B cell (primary cell): ENCODE measurements at regions not wholly inside any gene's neighbourhood (a gene's known extent, or its start where the extent isn't known, plus 50 kb on each side); places are given as distances from the start of the nearest gene placed in this dataset.

ENCODE experiments used
- ATAC-seq: fragments of 200-7000 bp; cut with Tn5 transposase; one replicate; pipeline ENCODE4 v1.10.0; 2021; ENCODE audit warnings: low read depth, mild to moderate bottlenecking, moderate number of reproducible peaks, moderate library complexity
- CTCF ChIA-PET: fragments of 350-600 bp; sonication (Branson Sonifier 250); formaldehyde crosslinking; loops from one replicate; lab custom pipeline; 2021; ENCODE audit warnings: antibody characterized with exemption, inconsistent platforms; lab: Charles Lee
- POLR2A ChIA-PET: fragments of 350-600 bp; sonication (Branson Sonifier 250); formaldehyde crosslinking; loops from one replicate; lab custom pipeline; 2021; ENCODE audit warnings: antibody characterized with exemption; lab: Charles Lee
- DNase-seq: peaks from one replicate; pipeline ENCODE4 v3.0.0; 2013
- H2AFZ ChIP-seq: 2 replicates; pipeline ENCODE4 v1.6.1; 2012; ENCODE audit warnings: mild to moderate bottlenecking, low read depth, low read length; ENCODE audit not compliant: insufficient read depth, poor library complexity, severe bottlenecking
- H3K27ac ChIP-seq, 2 donors: 1 replicate in 1 of 2; 2 replicates in 1 of 2; pipeline ENCODE4 v1.5.1; 2012 to 2013; ENCODE audit warnings: low read length in 2 of 2, mild to moderate bottlenecking in 2 of 2, moderate library complexity in 1 of 2
- H3K27me3 ChIP-seq, 4 experiments: fragments of 200-600 bp in 1 of 4; sonication (generic) in 1 of 4; replicated peaks in 1 of 4; 1 replicate in 2 of 4; 2 replicates in 2 of 4; pipeline versions ENCODE4 v1.6.1 to v1.7.0; 2013 to 2016; ENCODE audit warnings: low read length in 3 of 4, mild to moderate bottlenecking in 2 of 4, mixed read lengths in 1 of 4, moderate library complexity in 1 of 4; ENCODE audit not compliant: insufficient read depth in 4 of 4, control insufficient read depth in 3 of 4; ENCODE audit errors: control extremely low read depth in 1 of 4
- H3K36me3 ChIP-seq, 2 experiments: replicated peaks in 1 of 2; 1 replicate in 1 of 2; 2 replicates in 1 of 2; pipeline versions ENCODE4 v1.6.1 to v1.7.1; 2013; ENCODE audit warnings: low read length in 1 of 2; ENCODE audit not compliant: insufficient read depth in 2 of 2, control insufficient read depth in 1 of 2; ENCODE audit errors: control extremely low read depth in 1 of 2, extremely low read depth in 1 of 2
- H3K4me1 ChIP-seq, 2 donors: fragments of 200-600 bp in 1 of 2; sonication (generic) in 1 of 2; 1 replicate in 1 of 2; 2 replicates in 1 of 2; pipeline versions ENCODE4 v1.5.1 to v1.6.1; 2013 to 2017; ENCODE audit warnings: low read length in 2 of 2; ENCODE audit not compliant: control insufficient read depth in 2 of 2, insufficient read depth in 2 of 2
- H3K4me2 ChIP-seq: replicated peaks from 2 replicates; pipeline ENCODE3; 2012; ENCODE audit warnings: mild to moderate bottlenecking, low read depth, low read length; ENCODE audit not compliant: poor library complexity, severe bottlenecking
- H3K4me3 ChIP-seq, 5 experiments: fragments of 200-600 bp in 1 of 5; sonication (generic) in 1 of 5; 1 replicate in 3 of 5; 2 replicates in 2 of 5; pipeline versions ENCODE4 v1.5.1 to v1.7.0; 2011 to 2016; ENCODE audit warnings: low read length in 4 of 5, mild to moderate bottlenecking in 4 of 5, low read depth in 2 of 5, control low read depth in 1 of 5, moderate library complexity in 1 of 5; ENCODE audit not compliant: insufficient read depth in 1 of 5; ENCODE audit errors: control extremely low read depth in 1 of 5, extremely low read depth in 1 of 5
- H3K79me2 ChIP-seq: fragments of 200-600 bp; sonication (generic); one replicate; pipeline ENCODE4 v1.6.0; 2016; ENCODE audit warnings: low read length; ENCODE audit not compliant: control insufficient read depth, insufficient read depth
- H3K9ac ChIP-seq: fragments of 200-600 bp; sonication (generic); 2 replicates; pipeline ENCODE4 v1.6.1; 2017; ENCODE audit warnings: mild to moderate bottlenecking, low read length, moderate library complexity
- H3K9me3 ChIP-seq, 3 donors: one replicate each; pipeline versions ENCODE4 v1.6.1 to v1.7.1; 2013; ENCODE audit warnings: low read length in 2 of 3; ENCODE audit not compliant: control insufficient read depth in 2 of 3, insufficient read depth in 1 of 3; ENCODE audit errors: control extremely low read depth in 1 of 3
- H4K20me1 ChIP-seq: 2 replicates; pipeline ENCODE4 v1.6.0; 2012; ENCODE audit warnings: mild to moderate bottlenecking, low read length; ENCODE audit not compliant: insufficient read depth, control insufficient read depth, poor library complexity, severe bottlenecking
- H3K27ac Mint-ChIP-seq: one replicate; pipeline ENCODE4 v1.8.0; 2021; ENCODE audit warnings: mixed read lengths
- H3K27me3 Mint-ChIP-seq: one replicate; pipeline ENCODE4 v1.8.0; 2021; ENCODE audit warnings: mixed read lengths
- H3K4me1 Mint-ChIP-seq: one replicate; pipeline ENCODE4 v1.8.0; 2021; ENCODE audit warnings: mixed read lengths
- H3K4me3 Mint-ChIP-seq: one replicate; pipeline ENCODE4 v1.8.0; 2021; ENCODE audit warnings: mixed read lengths
- H3K9me3 Mint-ChIP-seq: one replicate; pipeline ENCODE4 v1.8.0; 2022; ENCODE audit warnings: mixed read lengths; ENCODE audit not compliant: insufficient read depth
- EZH2 ChIP-seq: IDR thresholded peaks from 2 replicates; pipeline ENCODE4 v1.6.1; 2012; ENCODE audit warnings: borderline replicate concordance, low read depth, mild to moderate bottlenecking, moderate library complexity, low read length; ENCODE audit not compliant: insufficient read depth, poor library complexity, severe bottlenecking
- WGBS: methylation state at CpG from one replicate; pipeline ENCODE4 v1.1.5; 2013; ENCODE audit warnings: missing lambda C conversion rate; ENCODE audit not compliant: insufficient coverage; 5-methylcytosine and 5-hydroxymethylcytosine counted together
- intact Hi-C: fragments of 100-400 bp; cut with micrococcal nuclease; formaldehyde crosslinking; loops from one replicate; pipeline ENCODE4 v1.10.0; 2022
- TF ChIP-seq, protein P1 (sequence below): fragments of 200-600 bp; IDR thresholded peaks from one replicate; pipeline ENCODE4 v1.8.0; 2022; ENCODE audit warnings: antibody characterized with exemption, mild to moderate bottlenecking

DNA sequence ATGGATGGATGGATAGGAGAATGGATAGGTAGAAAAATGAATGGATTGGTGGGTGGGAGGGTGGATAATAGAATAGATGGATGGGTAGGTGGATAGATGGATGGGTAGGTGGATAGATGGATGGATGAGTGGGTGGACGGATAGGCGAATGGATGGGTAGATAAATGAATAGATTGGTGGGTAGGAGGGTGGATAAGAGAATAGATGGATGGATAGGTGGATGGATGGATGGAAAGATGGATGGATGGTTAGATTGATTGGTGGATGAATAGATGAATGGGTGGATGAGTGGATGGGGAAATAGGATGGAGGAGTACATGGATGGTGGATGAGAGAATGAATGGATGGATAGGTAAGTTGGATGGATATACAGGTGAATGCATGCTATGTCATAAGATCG is 110.5 kb downstream of the CEBPB start:
- POLR2A ChIA-PET: no interaction called here
- Histone ChIP-seq H3K4me3 (no peak overlapping the region), H3K79me2 (no peaks in the 10 kb centered on the region), H3K36me3 (no peaks in the 10 kb centered on the region), H3K27ac (no peak overlapping the region), H3K9me3 (no peaks in the 10 kb centered on the region), H3K27me3 (peaks cover 0 to 7% (median 3%) of the 10 kb centered on the region in 4 experiments), H3K9ac (no peak overlapping the region), H2AFZ (no peak overlapping the region), H4K20me1 (no peaks in the 10 kb centered on the region), H3K4me1 (peaks cover 6 to 8% of the 10 kb centered on the region in 2 donors), H3K4me2 (no peak overlapping the region)
- WGBS: 95% methylated on average over 3 of the region's 3 CpGs
- Mint-ChIP-seq H3K4me1 (peaks cover 17% of the 10 kb centered on the region), H3K9me3 (no peaks in the 10 kb centered on the region), H3K27ac (no peak overlapping the region), H3K27me3 (peaks cover 22% of the 10 kb centered on the region), H3K4me3 (no peak overlapping the region)
- CTCF ChIA-PET: interaction anchor here (0.5 kb wide), 1 partner anchor 136 kb away, joined by 3 read pairs; no protein-coding TSS in a partner anchor
- no peak for TF ChIP-seq EZH2
- TF ChIP-seq, protein P1, sequence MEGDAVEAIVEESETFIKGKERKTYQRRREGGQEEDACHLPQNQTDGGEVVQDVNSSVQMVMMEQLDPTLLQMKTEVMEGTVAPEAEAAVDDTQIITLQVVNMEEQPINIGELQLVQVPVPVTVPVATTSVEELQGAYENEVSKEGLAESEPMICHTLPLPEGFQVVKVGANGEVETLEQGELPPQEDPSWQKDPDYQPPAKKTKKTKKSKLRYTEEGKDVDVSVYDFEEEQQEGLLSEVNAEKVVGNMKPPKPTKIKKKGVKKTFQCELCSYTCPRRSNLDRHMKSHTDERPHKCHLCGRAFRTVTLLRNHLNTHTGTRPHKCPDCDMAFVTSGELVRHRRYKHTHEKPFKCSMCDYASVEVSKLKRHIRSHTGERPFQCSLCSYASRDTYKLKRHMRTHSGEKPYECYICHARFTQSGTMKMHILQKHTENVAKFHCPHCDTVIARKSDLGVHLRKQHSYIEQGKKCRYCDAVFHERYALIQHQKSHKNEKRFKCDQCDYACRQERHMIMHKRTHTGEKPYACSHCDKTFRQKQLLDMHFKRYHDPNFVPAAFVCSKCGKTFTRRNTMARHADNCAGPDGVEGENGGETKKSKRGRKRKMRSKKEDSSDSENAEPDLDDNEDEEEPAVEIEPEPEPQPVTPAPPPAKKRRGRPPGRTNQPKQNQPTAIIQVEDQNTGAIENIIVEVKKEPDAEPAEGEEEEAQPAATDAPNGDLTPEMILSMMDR: no peak
- ATAC-seq: no peak
- intact Hi-C loops: no loop called here
- no peak for DNase-seq

DNA sequence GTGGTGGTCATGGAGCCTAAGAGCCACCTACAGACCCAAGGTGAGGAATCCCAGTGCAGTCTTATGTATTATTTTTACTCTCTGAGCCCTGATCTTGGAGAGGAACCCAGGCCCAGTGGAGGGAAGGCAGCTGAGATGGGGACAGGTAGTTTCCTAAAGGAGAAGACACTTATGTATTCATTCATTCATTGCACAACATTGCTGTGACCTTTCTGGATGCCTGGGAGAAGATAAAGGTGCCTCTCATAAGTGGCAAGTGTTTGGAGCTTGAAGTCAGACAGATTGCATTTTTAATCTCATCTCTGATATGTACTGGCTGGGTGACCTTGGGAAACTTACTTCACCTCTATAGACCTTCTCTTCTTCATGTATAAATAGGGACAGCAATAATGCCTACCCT is 111.1 kb downstream of the CEBPB start:
- ATAC-seq (no peak), DNase-seq (no peak)
- TF ChIP-seq EZH2: no peak
- TF ChIP-seq, protein P1: no peak
- H3K4me2 ChIP-seq: no peak overlapping the region
- no peak overlapping the region for H3K4me3 ChIP-seq
- H3K36me3 ChIP-seq: no peaks in the 10 kb centered on the region
- no peak overlapping the region for H2AFZ ChIP-seq
- H4K20me1 ChIP-seq: no peaks in the 10 kb centered on the region
- H3K27ac ChIP-seq: no peak overlapping the region
- H3K4me1 ChIP-seq: peaks cover 6 to 8% of the 10 kb centered on the region in 2 donors
- H3K9ac ChIP-seq: no peak overlapping the region
- ChIA-PET POLR2A (no interaction called here), CTCF (interaction anchor here (0.5 kb wide), 1 partner anchor 137 kb away, joined by 3 read pairs; no protein-coding TSS in a partner anchor)
- Mint-ChIP-seq H3K4me3 (no peak overlapping the region), H3K9me3 (no peaks in the 10 kb centered on the region), H3K4me1 (peaks cover 14% of the 10 kb centered on the region), H3K27me3 (peaks cover 22% of the 10 kb centered on the region), H3K27ac (no peak overlapping the region)
- no peaks in the 10 kb centered on the region for H3K79me2 ChIP-seq
- H3K9me3 ChIP-seq: no peaks in the 10 kb centered on the region
- peaks cover 0 to 7% (median 3%) of the 10 kb centered on the region in 4 experiments for H3K27me3 ChIP-seq
- intact Hi-C loops: no loop called here
